ACC112 (cell line): ENCODE measurements at regions not wholly inside any gene's neighbourhood (a gene's known extent, or its start where the extent isn't known, plus 50 kb on each side); places are given as distances from the start of the nearest gene placed in this dataset.

Experiments
- H2AFZ ChIP-seq: fragments of 200-600 bp; sonication (generic); one replicate; pipeline ENCODE4 v1.6.0; 2017; ENCODE audit warnings: antibody characterized with exemption, low read length; ENCODE audit not compliant: unreplicated experiment
- H3K27ac ChIP-seq: fragments of 200-600 bp; sonication (generic); 2 replicates; pipeline ENCODE4 v1.5.1; 2014; ENCODE audit warnings: low read depth, mild to moderate bottlenecking, antibody characterized with exemption, low read length, moderate library complexity
- H3K27me3 ChIP-seq: fragments of 200-600 bp; sonication (generic); 2 replicates; pipeline ENCODE4 v1.6.1; 2014; ENCODE audit warnings: mild to moderate bottlenecking, antibody characterized with exemption, low read length, moderate library complexity, mixed read lengths; ENCODE audit not compliant: insufficient read depth
- H3K36me3 ChIP-seq: fragments of 200-600 bp; sonication (generic); 2 replicates; pipeline ENCODE4 v1.6.1; 2016; ENCODE audit warnings: mild to moderate bottlenecking, antibody characterized with exemption, low read length, moderate library complexity, mixed read lengths; ENCODE audit not compliant: insufficient read depth
- H3K4me1 ChIP-seq: fragments of 200-600 bp; sonication (generic); one replicate; pipeline ENCODE4 v1.6.1; 2016; ENCODE audit warnings: low read length, mixed read lengths; ENCODE audit not compliant: insufficient read depth, unreplicated experiment, control insufficient read depth
- H3K4me3 ChIP-seq: fragments of 200-600 bp; sonication (generic); 2 replicates; pipeline ENCODE4 v1.5.1; 2014; ENCODE audit warnings: mild to moderate bottlenecking, low read depth, low read length
- H3K79me2 ChIP-seq: fragments of 200-600 bp; sonication (generic); one replicate; pipeline ENCODE4 v1.6.0; 2016; ENCODE audit warnings: low read length; ENCODE audit not compliant: control insufficient read depth, unreplicated experiment, insufficient read depth

DNA sequence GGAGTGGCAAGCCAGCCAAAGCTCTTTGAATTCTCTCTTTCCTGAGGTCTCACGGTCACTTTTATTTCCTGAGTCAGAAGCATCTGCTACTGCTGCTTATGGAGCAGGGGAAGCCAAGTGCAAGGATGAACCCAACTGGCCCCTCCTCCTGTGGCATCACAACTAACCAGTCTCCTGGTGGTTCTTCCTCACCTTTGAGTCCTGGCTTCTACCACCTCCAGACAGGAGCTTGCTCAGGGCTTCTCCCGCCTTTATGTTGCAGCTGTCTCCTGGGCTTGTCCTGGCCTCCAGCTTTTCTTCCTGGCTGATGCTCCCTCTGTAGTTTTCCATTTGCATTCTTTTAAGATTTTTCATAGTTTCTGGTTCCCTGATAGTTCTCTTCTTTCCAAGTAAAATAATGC is 349.7 kb upstream of the NRP1 start:
- Histone ChIP-seq H3K27ac (no peak overlapping the region), H2AFZ (no peak overlapping the region), H3K36me3 (no peaks in the 10 kb centered on the region), H3K4me1 (no peaks in the 10 kb centered on the region), H3K4me3 (no peak overlapping the region), H3K27me3 (no peaks in the 10 kb centered on the region), H3K79me2 (no peaks in the 10 kb centered on the region)

DNA sequence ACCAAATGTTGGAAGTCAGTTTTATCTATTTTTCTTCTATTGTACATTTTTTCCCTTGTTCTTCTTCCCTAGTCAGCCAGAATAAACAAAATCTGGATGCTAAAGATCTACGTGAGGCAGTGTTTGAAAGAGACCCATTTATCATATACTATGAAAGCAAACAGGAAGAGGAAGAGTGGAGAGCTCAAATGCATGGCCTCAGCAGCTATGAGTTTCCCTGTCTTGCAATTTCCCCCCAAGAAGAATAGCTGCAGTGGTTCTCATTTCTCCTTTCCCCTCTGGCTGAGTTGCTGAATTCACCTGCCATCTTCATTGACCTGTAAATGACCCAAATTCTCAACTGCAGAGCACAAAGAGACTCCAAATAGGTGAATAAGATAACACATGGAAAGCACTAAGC is 347.1 kb upstream of the NRP1 start:
- Histone ChIP-seq H2AFZ (no peak overlapping the region), H3K27me3 (no peaks in the 10 kb centered on the region), H3K4me3 (no peak overlapping the region), H3K4me1 (no peaks in the 10 kb centered on the region), H3K27ac (no peak overlapping the region), H3K36me3 (no peaks in the 10 kb centered on the region), H3K79me2 (no peaks in the 10 kb centered on the region)

DNA sequence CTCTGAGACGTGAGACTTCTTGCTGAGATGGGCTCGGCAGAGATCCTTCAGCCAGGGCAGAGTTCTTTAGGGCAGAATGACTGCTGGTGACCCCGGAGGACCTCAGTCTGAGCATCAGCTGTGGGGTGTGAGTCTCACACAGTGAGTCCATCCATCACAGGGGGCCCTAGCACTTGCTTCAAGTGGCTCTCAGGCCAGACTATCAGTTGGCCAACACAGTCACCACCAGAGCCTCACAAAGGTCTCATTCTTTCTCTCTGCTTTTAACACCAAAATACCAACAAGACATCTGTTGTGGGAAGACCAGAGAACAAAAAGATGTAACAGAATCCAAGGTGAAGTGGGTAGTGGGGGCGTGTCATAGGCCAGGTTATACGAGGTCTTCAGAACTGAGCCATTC is 345.6 kb upstream of the NRP1 start:
- H2AFZ ChIP-seq = no peak overlapping the region
- no peak overlapping the region for H3K27ac ChIP-seq
- no peaks in the 10 kb centered on the region for H3K79me2 ChIP-seq
- no peaks in the 10 kb centered on the region for H3K27me3 ChIP-seq
- H3K36me3 ChIP-seq = no peaks in the 10 kb centered on the region
- H3K4me1 ChIP-seq = peaks cover 8% of the 10 kb centered on the region
- no peak overlapping the region for H3K4me3 ChIP-seq

DNA sequence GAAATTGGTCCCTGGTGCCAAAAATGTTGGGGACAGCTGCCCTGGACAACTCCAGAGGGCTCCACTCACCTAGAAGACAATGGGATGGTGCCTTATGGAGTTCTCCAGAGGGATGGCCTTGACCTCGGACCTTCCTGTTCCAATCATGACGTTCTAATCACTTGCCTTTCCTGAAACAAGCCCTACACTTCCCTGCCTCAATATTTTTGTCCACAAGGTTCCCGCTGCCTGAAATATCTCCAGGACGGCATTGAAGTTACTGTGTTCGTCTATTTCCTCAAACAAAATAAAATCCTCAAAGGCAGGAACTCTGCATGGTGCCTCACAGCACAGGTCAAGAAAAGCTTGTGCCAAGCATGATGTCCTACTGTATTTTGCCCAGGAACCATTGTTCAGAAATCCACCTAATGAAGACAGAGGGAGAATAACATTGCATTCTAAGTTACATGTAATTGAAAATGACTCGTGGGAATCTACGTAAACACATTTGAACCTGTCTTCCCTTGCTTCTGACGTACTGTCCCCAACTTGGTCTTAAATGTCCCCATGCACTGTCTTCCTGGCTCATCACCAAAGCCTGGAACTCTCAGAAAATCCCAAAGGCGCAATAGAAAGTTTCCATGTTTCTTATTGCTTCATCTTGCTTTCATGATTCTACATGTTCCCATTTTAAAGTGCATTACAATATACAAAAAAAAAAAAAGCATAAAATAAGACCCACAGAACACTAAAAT is 342.3 kb upstream of the NRP1 start:
- Histone ChIP-seq H3K79me2 (no peaks in the 10 kb centered on the region), H3K27me3 (no peaks in the 10 kb centered on the region), H2AFZ (no peak overlapping the region), H3K27ac (no peak overlapping the region), H3K4me1 (peaks cover 8% of the 10 kb centered on the region), H3K4me3 (no peak overlapping the region), H3K36me3 (no peaks in the 10 kb centered on the region)

DNA sequence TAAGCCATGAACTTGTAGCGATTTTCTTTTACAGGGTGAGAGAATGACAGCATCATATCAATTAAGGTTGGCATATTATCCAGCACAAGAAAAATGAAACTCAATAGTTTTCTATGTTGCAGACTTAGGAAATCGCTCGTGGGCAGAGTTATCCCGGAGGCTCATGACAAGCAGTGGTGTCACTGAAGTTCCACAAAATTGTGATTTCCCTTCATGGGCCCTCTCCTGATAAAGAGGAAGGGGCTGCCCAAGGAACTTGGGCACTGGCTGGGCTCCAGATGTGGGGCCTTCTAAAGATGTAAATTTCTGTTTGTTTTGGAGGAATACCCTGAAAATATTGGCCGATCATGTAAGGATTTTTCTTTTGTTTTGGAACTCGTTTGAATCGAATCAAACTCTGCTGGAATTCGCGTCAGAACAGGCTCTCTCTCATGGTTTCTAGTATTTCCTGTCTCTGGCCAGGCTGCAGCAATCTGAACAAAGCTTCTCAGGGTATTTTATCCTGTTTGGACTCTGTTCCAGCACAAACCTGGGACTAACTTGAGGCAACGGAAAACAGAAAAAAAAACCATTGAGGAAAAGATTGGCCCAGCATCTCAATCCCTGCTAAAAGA is 340.6 kb upstream of the NRP1 start:
- no peaks in the 10 kb centered on the region for H3K36me3 ChIP-seq
- peak overlapping the region; percentile 60 for H2AFZ ChIP-seq
- H3K27ac ChIP-seq = 0 out of 2 replicates have a peak overlapping the region, but pooled peaks have one; percentile 15
- peak overlapping the region; percentile 56 for H3K4me3 ChIP-seq
- H3K79me2 ChIP-seq = no peaks in the 10 kb centered on the region
- H3K4me1 ChIP-seq = peaks cover 8% of the 10 kb centered on the region
- no peaks in the 10 kb centered on the region for H3K27me3 ChIP-seq

DNA sequence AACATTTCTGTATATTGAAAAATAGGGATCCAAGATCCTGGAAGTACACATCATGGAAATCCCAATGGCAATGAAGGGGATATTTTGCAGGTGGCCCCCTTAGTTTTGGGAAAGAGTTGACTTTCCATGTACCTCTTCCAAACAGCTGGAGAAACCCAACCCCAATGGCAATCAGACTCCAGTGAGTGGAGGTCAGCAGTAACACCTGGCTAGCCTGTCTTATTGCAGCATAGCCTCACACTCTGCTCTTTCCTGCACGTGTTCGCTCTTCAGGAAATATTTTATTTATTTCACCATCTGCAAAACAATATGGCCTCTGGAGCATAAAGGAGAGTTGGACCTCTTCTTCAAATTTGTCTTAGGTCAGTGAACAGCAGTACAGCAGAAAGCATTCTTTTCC is 340.0 kb upstream of the NRP1 start:
- Histone ChIP-seq H2AFZ (no peak overlapping the region), H3K27me3 (no peaks in the 10 kb centered on the region), H3K4me3 (no peak overlapping the region; the same call in 1 of the 2 replicates), H3K36me3 (no peaks in the 10 kb centered on the region), H3K27ac (no peak overlapping the region), H3K79me2 (no peaks in the 10 kb centered on the region), H3K4me1 (peaks cover 8% of the 10 kb centered on the region)

DNA sequence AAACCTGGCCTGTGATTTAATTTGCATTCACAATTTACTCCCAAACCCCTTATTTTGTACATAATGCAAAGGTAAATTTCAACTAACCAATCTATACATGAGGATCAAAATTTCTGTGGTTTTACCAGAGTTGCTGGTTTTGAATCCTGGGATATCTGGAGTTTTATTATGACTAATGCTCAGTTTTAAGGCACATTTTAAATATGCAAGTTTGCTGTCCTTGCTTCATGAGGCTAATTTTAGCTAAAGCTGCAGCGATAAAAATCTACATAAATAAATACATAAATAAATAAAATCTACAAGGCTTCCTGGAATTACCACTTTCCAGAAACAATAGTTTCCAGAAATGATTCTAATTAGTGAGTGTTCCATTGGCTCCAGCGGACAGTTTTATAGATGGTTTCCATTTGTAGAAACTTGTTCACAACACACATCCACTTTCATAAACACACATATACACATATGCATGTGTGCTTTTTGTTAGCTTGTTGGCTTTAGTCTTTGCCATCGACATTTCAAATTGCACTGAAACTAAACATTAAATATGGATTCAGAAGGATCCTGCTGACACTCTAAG is 339.5 kb upstream of the NRP1 start:
- Histone ChIP-seq H3K79me2 (no peaks in the 10 kb centered on the region), H2AFZ (no peak overlapping the region), H3K27ac (no peak overlapping the region), H3K4me1 (peaks cover 8% of the 10 kb centered on the region), H3K36me3 (no peaks in the 10 kb centered on the region), H3K4me3 (no peak overlapping the region), H3K27me3 (no peaks in the 10 kb centered on the region)

DNA sequence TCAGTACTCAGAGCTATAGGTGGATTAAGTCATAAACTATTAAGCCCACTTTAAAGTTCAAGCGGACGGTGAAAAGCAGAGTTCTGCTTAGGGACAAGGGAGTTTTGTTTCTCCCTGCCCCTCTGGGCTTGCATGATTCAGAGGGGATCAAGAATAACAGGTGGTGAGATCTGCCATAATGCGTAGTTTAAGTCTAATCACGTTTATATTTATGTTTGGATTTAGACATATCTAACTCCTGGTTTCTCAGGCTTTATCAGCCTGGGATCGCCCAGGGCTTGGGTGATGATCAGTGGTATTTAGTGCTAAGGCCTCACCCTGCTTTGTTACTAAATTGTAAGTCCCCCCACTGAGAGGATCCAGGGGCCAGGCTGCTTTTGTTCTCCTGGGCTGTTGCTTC is 335.4 kb upstream of the NRP1 start:
- no peaks in the 10 kb centered on the region for H3K4me1 ChIP-seq
- no peak overlapping the region for H3K27ac ChIP-seq
- H3K36me3 ChIP-seq = no peaks in the 10 kb centered on the region
- H3K4me3 ChIP-seq = no peak overlapping the region
- no peaks in the 10 kb centered on the region for H3K79me2 ChIP-seq
- H2AFZ ChIP-seq = no peak overlapping the region
- H3K27me3 ChIP-seq = no peaks in the 10 kb centered on the region

DNA sequence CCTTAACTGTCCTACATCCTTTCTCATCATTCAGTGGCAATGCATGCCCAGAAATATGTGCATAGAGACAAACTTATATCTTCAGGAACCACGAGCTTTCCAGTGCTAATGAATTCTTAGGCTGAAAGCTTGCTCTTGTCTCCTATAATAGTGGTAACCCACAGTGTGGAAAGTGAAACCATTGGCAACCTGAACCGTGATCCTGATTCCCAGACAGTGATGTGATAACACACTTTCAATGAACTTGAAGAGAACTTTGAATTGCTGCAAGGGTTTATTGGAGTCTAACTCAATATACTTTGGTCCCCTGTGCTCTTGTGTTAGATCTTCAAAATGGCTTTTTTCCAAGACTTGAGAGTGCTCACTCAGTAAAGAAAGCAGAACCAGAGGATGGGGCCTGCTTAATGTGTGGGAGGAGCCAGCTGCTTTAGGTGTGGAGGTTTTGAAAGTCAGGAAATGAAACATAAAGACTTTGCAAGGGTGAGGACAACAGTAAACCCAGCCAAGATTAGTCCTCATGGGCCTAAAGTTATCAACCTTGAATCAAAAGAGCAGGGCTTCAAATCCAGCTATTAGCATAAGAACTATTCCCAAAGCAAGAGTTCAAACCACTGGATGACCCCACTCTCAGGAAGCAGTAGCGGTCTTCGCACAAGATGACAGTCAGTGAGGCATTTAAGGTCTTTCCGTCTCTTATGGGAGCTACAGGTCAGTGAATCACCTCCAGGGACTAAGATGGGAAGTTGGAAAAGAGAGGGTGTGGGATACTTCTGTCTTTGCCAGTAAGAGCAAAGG is 332.4 kb upstream of the NRP1 start:
- Histone ChIP-seq H3K4me3 (no peak overlapping the region), H3K27ac (no peak overlapping the region), H3K4me1 (peaks cover 3% of the 10 kb centered on the region), H3K36me3 (no peaks in the 10 kb centered on the region), H3K79me2 (no peaks in the 10 kb centered on the region), H3K27me3 (no peaks in the 10 kb centered on the region), H2AFZ (peak overlapping the region; percentile 61)

DNA sequence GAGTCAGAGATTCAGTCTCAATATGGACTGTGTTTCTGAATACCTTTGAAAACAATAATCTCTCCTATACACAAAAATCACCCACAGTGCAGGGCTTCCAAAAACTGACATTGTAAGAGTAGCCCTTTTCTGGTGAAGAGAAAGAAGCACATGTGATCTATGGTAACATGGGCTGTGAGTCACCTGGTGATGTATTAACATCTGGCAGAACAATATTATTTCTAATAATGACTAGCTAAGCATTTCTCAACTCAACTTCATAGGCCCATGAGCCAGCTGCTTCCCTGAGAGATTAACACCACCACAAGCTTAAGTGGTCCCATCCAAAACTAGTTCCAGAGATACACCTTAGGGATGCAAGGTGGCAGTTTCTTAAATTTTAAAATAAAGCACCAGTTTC is 331.0 kb upstream of the NRP1 start:
- H2AFZ ChIP-seq = no peak overlapping the region
- H3K27me3 ChIP-seq = no peaks in the 10 kb centered on the region
- no peaks in the 10 kb centered on the region for H3K36me3 ChIP-seq
- H3K4me3 ChIP-seq = no peak overlapping the region
- no peaks in the 10 kb centered on the region for H3K79me2 ChIP-seq
- H3K4me1 ChIP-seq = peaks cover 16% of the 10 kb centered on the region
- no peak overlapping the region for H3K27ac ChIP-seq
